CD14-positive monocyte (primary cell): ENCODE measurements at regions not wholly inside any gene's neighbourhood (a gene's known extent, or its start where the extent isn't known, plus 50 kb on each side); places are given as distances from the start of the nearest gene placed in this dataset.

Experiments used
- DNase-seq, 3 donors: peaks; one replicate each; pipeline ENCODE4 v3.0.0-alpha.2; 2011 to 2022
- H2AFZ ChIP-seq: 2 replicates; pipeline ENCODE4 v1.6.0; 2012; ENCODE audit warnings: mild to moderate bottlenecking, low read depth, low read length, inconsistent platforms; ENCODE audit not compliant: insufficient read depth, poor library complexity, severe bottlenecking
- H3K27ac ChIP-seq, 2 donors: 1 replicate in 1 of 2; 2 replicates in 1 of 2; pipeline ENCODE4 v1.5.1; 2012 to 2013; ENCODE audit warnings: low read length in 2 of 2, control low read depth in 1 of 2, inconsistent platforms in 1 of 2, low read depth in 1 of 2, mild to moderate bottlenecking in 1 of 2
- H3K27me3 ChIP-seq, 2 donors: one replicate each; pipeline versions ENCODE4 v1.6.0 to v1.6.1; 2011 to 2013; ENCODE audit warnings: low read length in 2 of 2; ENCODE audit not compliant: control insufficient read depth in 2 of 2, insufficient read depth in 2 of 2
- H3K36me3 ChIP-seq, 2 donors: replicated peaks in 1 of 2; 1 replicate in 1 of 2; 2 replicates in 1 of 2; pipeline versions ENCODE4 v1.5.1 to v1.6.1; 2012 to 2013; ENCODE audit warnings: low read length in 2 of 2, control low read depth in 1 of 2, inconsistent platforms in 1 of 2, mild to moderate bottlenecking in 1 of 2; ENCODE audit not compliant: insufficient read depth in 2 of 2, control insufficient read depth in 1 of 2
- H3K4me1 ChIP-seq, 2 donors: 1 replicate in 1 of 2; 2 replicates in 1 of 2; pipeline versions ENCODE4 v1.5.1 to v1.6.1; 2012 to 2013; ENCODE audit warnings: low read length in 2 of 2, control low read depth in 1 of 2, inconsistent platforms in 1 of 2, mild to moderate bottlenecking in 1 of 2, moderate library complexity in 1 of 2; ENCODE audit not compliant: insufficient read depth in 2 of 2, control insufficient read depth in 1 of 2
- H3K4me2 ChIP-seq: replicated peaks from 2 replicates; pipeline ENCODE3; 2012; ENCODE audit warnings: low read length, moderate library complexity, mild to moderate bottlenecking; ENCODE audit not compliant: poor library complexity, severe bottlenecking; ENCODE audit errors: extremely low read depth
- H3K4me3 ChIP-seq, 3 experiments: fragments of 200-600 bp in 1 of 3; sonication (generic) in 1 of 3; replicated peaks in 1 of 3; 1 replicate in 2 of 3; 2 replicates in 1 of 3; pipeline ENCODE4 v1.5.1; 2011 to 2013; ENCODE audit warnings: low read length in 3 of 3, mild to moderate bottlenecking in 3 of 3, control low read depth in 2 of 3, low read depth in 2 of 3, inconsistent platforms in 1 of 3, moderate library complexity in 1 of 3
- H3K79me2 ChIP-seq: 2 replicates; pipeline ENCODE4 v1.6.0; 2012; ENCODE audit warnings: mild to moderate bottlenecking, control low read depth, inconsistent platforms, low read length, moderate library complexity; ENCODE audit not compliant: insufficient read depth
- H3K9ac ChIP-seq: 2 replicates; pipeline ENCODE4 v1.6.0; 2017; ENCODE audit warnings: low read length, mild to moderate bottlenecking; ENCODE audit not compliant: insufficient read depth, poor library complexity, severe bottlenecking
- H3K9me3 ChIP-seq, 2 donors: replicated peaks in 1 of 2; 1 replicate in 1 of 2; 2 replicates in 1 of 2; pipeline versions ENCODE4 v1.5.1 to v1.6.1; 2012 to 2013; ENCODE audit warnings: low read length in 2 of 2, control low read depth in 1 of 2; ENCODE audit not compliant: control insufficient read depth in 1 of 2, insufficient read depth in 1 of 2
- H4K20me1 ChIP-seq: 2 replicates; pipeline ENCODE4 v1.6.0; 2012; ENCODE audit warnings: mild to moderate bottlenecking, low read length, control low read depth, moderate library complexity; ENCODE audit not compliant: insufficient read depth
- H3K27ac Mint-ChIP-seq, 7 donors: one replicate each; pipeline ENCODE4 v1.8.0; 2020; ENCODE audit warnings: mild to moderate bottlenecking in 7 of 7, mixed read lengths in 7 of 7, moderate library complexity in 6 of 7, inconsistent platforms in 2 of 7
- H3K27me3 Mint-ChIP-seq, 3 donors: one replicate each; pipeline ENCODE4 v1.8.0; 2021 to 2022; ENCODE audit warnings: low read depth in 3 of 3, mild to moderate bottlenecking in 3 of 3, mixed read lengths in 3 of 3, moderate library complexity in 3 of 3, inconsistent platforms in 1 of 3
- H3K36me3 Mint-ChIP-seq, 2 donors: one replicate each; pipeline ENCODE4 v1.8.0; 2020; ENCODE audit warnings: mixed read lengths in 2 of 2, inconsistent platforms in 1 of 2, mild to moderate bottlenecking in 1 of 2
- H3K4me1 Mint-ChIP-seq: one replicate; pipeline ENCODE4 v1.8.0; 2020; ENCODE audit warnings: mild to moderate bottlenecking, mixed read lengths
- H3K4me3 Mint-ChIP-seq, 2 donors: one replicate each; pipeline ENCODE4 v1.8.0; 2020; ENCODE audit warnings: mild to moderate bottlenecking in 2 of 2, mixed read lengths in 2 of 2, moderate library complexity in 1 of 2
- H3K9me3 Mint-ChIP-seq, 7 donors: one replicate each; pipeline ENCODE4 v1.8.0; 2020 to 2022; ENCODE audit warnings: mixed read lengths in 7 of 7, mild to moderate bottlenecking in 6 of 7, moderate library complexity in 6 of 7, inconsistent platforms in 2 of 7
- WGBS: methylation state at CpG from one replicate; pipeline ENCODE4 v1.1.5; 2013; ENCODE audit warnings: missing lambda C conversion rate; ENCODE audit not compliant: insufficient coverage; 5-methylcytosine and 5-hydroxymethylcytosine counted together
- intact Hi-C, 2 donors: fragments of 100-400 bp; cut with micrococcal nuclease; formaldehyde crosslinking; loops; one replicate each; pipeline versions ENCODE4 v1.15.0 to v1.15.1; 2023
- TF ChIP-seq, protein P1 (sequence below): fragments of 200-600 bp; IDR thresholded peaks from one replicate; pipeline ENCODE4 v1.8.0; 2022; ENCODE audit warnings: antibody characterized with exemption, mild to moderate bottlenecking

DNA sequence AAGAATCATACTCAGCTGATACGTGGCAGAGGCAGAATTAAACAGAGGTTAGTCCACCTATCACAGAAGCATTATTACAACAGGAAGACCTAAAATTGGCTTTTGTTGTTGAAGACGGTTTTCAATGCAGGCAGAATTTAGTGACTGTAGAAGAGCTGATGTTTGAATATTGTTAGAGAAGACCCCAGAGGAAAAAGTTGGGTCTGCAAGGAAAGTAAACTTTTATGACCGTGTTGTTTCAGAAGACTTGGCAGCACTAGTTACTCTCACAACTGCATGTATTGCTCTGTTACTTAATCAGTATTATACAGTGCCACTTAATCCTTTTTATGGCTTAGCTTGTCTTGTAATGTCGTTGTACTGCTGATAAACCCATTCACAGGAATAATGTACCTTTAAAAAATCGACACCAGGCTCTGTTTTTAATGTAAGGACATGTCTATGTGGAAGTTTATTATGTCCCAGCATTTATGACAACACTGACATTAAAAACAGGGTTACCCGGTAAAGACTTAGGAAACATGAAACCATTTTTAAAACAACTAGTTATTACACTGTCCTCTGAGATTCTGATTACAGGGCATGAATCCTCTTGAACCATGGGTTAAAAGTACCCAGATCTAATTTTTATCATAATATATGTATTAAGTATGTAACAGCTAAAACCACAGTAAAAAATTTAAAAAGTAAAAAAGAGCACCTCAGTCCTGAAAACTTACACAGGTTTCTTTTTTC lies 235.4 kb downstream of the TTLL7 start:
- intact Hi-C loops: no loop called here
- no peaks in the 10 kb centered on the region for H3K36me3 ChIP-seq
- no peak overlapping the region for H3K9ac ChIP-seq
- H3K4me3 Mint-ChIP-seq: no peak overlapping the region
- no peaks in the 10 kb centered on the region for H4K20me1 ChIP-seq
- peaks cover 5% of the 10 kb centered on the region for H3K4me1 Mint-ChIP-seq
- no peak for DNase-seq
- no peaks in the 10 kb centered on the region for H3K9me3 ChIP-seq
- no peaks in the 10 kb centered on the region for H3K9me3 Mint-ChIP-seq
- H3K27me3 Mint-ChIP-seq: peaks cover 0 to 12% (median 2%) of the 10 kb centered on the region in 3 donors
- H3K4me3 ChIP-seq: no peak overlapping the region
- WGBS: no CpG with 5 or more reads among the region's 6 CpGs
- H3K36me3 Mint-ChIP-seq: no peaks in the 10 kb centered on the region
- H3K27ac ChIP-seq: no peak overlapping the region
- peaks cover 0 to 3% of the 10 kb centered on the region in 2 donors for H3K4me1 ChIP-seq
- no peak overlapping the region for H2AFZ ChIP-seq
- H3K27ac Mint-ChIP-seq: no peak overlapping the region
- H3K4me2 ChIP-seq: no peak overlapping the region
- no peaks in the 10 kb centered on the region for H3K79me2 ChIP-seq
- peaks cover 0 to 2% of the 10 kb centered on the region in 2 donors for H3K27me3 ChIP-seq
- TF ChIP-seq, protein P1, sequence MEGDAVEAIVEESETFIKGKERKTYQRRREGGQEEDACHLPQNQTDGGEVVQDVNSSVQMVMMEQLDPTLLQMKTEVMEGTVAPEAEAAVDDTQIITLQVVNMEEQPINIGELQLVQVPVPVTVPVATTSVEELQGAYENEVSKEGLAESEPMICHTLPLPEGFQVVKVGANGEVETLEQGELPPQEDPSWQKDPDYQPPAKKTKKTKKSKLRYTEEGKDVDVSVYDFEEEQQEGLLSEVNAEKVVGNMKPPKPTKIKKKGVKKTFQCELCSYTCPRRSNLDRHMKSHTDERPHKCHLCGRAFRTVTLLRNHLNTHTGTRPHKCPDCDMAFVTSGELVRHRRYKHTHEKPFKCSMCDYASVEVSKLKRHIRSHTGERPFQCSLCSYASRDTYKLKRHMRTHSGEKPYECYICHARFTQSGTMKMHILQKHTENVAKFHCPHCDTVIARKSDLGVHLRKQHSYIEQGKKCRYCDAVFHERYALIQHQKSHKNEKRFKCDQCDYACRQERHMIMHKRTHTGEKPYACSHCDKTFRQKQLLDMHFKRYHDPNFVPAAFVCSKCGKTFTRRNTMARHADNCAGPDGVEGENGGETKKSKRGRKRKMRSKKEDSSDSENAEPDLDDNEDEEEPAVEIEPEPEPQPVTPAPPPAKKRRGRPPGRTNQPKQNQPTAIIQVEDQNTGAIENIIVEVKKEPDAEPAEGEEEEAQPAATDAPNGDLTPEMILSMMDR: no peak

DNA sequence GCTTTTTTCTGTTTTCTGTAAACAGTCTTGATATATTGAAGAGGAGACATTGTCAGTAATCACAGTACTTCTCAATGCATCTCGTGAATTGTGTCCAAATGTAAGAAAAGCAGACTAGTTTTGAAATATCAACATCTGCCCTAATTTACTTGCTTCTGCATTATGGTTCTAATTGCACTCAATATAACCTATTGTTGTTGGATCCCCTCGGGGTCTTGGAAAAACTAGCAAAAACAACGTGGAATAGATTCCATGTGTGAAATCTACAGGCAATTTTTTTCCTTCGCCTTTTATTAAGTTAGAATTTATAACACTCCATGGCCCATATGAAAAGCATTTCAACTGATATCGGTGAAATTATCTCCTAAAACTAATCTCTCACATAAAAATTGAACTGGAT lies 236.5 kb downstream of the TTLL7 start:
- H3K27ac ChIP-seq: no peak overlapping the region
- intact Hi-C loops: no loop called here

More for the DNA sequence above, 236.5 kb downstream of the TTLL7 start:
- Mint-ChIP-seq H3K4me3 (no peak overlapping the region), H3K9me3 (peaks cover 0 to under 1% (median 0%) of the 10 kb centered on the region in 7 donors), H3K4me1 (peaks cover 5% of the 10 kb centered on the region), H3K36me3 (no peaks in the 10 kb centered on the region), H3K27ac (no peak overlapping the region), H3K27me3 (peaks cover 0 to 6% (median 2%) of the 10 kb centered on the region in 3 donors)
- TF ChIP-seq, protein P1: no peak
- Histone ChIP-seq H3K9me3 (no peaks in the 10 kb centered on the region), H3K4me3 (no peak overlapping the region), H3K79me2 (no peaks in the 10 kb centered on the region), H3K27me3 (no peaks in the 10 kb centered on the region), H3K9ac (no peak overlapping the region), H4K20me1 (no peaks in the 10 kb centered on the region), H3K4me1 (peaks cover 0 to 3% of the 10 kb centered on the region in 2 donors), H3K36me3 (no peaks in the 10 kb centered on the region), H3K4me2 (no peak overlapping the region), H2AFZ (no peak overlapping the region)
- DNase-seq: no peak
- no CpG with 5 or more reads among the region's 5 CpGs for WGBS
